Ecto neural progenitor cell (in vitro differentiated cells): ENCODE measurements at regions not wholly inside any gene's neighbourhood (a gene's known extent, or its start where the extent isn't known, plus 50 kb on each side); places are given as distances from the start of the nearest gene placed in this dataset.
A peak's percentile ranks its signal among the peaks of the same experiment; 100 is the strongest.

Experiments used
- DNase-seq: peaks from one replicate; pipeline ENCODE4 v3.0.0-alpha.2; 2018; ENCODE audit warnings: low spot score

GRCh38 chr2:199707593-199708185 is 143.3 kb downstream of the FTCDNL1 start:
- no peak for DNase-seq

GRCh38 chr2:199705538-199705937 is 145.5 kb downstream of the FTCDNL1 start:
- DNase-seq, result no peak

DNA sequence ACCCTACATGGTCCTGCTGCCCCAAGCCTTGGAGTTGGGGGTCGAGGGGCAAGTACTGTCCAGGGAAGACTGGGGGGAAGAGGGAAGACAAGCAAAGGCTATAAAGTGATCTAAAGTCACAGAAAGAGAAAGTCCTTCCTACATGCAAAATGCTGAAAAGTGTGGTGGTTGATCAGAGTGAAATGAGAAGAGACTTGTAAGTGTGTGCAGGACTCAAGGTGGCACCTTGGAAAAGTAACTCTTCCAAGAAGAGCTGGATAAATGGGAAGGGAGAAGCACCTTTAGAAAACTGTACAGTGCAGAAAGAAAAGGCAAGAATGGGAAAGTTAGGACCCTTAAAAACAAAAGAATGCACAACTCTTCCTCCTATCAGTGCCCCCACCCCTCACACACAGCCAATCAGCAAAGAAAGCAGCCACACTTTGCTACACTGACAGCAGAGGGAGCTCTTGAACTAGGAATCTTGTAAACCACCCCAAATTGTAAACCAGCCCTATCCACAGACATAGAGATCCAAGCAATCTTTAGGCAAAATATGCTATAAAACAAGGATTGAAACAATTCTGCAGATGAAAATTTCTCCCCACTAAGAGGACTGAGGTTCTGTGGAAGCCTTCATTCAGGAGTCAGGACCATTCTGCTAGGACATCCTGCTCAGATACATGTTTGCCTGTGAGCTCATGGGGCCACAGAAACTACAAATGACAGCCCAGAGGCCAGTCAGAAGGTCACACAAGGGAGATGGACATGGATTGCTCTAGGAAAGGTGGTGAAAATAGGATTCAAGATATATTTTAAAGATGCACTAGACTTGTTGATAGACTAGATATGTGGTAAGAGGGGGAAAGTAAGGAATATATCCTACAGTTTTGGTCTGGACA is 146.4 kb downstream of the FTCDNL1 start:
- DNase-seq, result no peak

DNA sequence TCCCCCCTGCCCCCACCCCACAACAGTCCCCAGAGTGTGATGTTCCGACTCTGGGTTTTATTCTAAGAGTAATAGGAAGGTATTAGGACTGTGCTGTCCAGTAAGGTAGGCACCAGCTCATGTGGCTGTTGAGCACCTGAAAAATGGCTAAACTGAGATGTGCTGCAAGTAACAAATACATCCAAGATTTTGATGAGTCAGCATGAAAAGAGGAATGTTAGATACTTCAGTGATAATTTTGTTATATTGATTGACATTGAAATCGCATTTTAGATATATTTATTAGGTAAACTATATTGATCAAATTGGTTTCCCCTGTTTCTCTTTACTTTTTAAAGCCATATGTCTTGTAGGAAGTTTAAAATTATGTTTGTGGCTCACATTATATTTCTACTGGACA is 147.8 kb downstream of the FTCDNL1 start:
- DNase-seq, result no peak

- DNase-seq, result no peak
Observed at GRCh38 chr2:199697469-199697868, 153.5 kb downstream of the FTCDNL1 start.

GRCh38 chr2:199696048-199696447 is 154.9 kb downstream of the FTCDNL1 start:
- no peak for DNase-seq

GRCh38 chr2:199693861-199694260 is 157.1 kb downstream of the FTCDNL1 start:
- DNase-seq, result no peak

GRCh38 chr2:199692489-199692888 is 158.5 kb downstream of the FTCDNL1 start:
- no peak for DNase-seq

DNA sequence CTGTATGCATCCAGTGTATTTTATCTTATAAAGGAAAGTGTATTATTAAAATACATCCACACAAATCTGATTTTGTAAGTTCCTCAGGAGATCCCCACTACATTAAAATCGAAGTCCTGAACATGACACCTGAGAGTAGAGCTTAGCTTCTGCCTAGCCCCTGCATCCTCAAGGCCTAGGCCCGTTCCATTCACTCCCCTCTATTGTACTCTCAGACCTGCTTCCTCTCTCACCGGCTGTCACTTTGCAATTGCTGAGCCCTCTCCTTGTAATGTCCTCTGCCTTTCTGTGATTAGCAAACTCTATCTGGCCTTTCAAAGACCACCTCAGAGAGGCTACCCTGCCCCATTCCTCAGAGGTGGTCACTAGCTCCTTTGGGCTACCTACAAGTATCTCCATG is 160.8 kb downstream of the FTCDNL1 start:
- DNase-seq, result no peak

DNA sequence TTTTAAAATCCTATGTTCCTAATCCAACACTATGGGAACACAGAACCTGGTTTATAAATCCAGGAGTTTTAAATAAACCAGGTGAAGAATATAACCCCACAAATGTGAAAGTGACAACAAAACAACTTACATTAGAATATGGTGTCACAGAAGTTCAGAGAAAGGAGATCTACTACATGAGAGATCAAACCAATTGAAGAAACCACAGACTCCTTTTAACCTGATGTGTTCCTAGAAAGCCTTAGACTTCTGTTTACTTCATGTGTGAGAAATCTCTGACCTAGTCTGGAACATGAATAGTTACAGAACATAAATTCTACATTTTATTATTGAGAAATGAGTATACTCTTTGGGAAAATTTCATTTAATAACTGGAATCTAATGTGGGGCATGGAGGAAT is 165.3 kb downstream of the FTCDNL1 start:
- no peak for DNase-seq

- DNase-seq, result no peak
Observed at GRCh38 chr2:199684832-199685231, 166.2 kb downstream of the FTCDNL1 start.

- no peak for DNase-seq
Observed at GRCh38 chr2:199684168-199684567, 166.8 kb downstream of the FTCDNL1 start.

- DNase-seq, result no peak
Observed at GRCh38 chr2:199682001-199682400, 169.0 kb downstream of the FTCDNL1 start.

DNA sequence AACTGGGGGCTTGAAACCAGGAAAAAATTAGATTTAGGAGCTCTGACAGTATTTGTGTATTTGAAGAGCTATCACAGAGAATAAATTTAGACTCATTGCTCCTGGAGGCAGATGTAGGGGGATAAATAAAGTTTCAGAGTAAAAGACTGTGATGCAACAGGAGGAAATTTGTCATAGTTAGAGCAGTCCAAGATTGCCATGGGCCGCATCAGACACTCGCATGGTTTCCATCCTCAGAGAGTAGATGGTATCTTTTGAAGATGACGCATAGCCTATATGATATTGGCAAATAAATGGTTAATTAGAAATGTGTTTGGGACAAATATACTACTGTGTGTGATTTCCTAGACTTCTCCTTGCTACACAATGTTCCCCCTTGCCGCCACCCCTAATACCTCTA is 170.5 kb downstream of the FTCDNL1 start:
- no peak for DNase-seq

DNA sequence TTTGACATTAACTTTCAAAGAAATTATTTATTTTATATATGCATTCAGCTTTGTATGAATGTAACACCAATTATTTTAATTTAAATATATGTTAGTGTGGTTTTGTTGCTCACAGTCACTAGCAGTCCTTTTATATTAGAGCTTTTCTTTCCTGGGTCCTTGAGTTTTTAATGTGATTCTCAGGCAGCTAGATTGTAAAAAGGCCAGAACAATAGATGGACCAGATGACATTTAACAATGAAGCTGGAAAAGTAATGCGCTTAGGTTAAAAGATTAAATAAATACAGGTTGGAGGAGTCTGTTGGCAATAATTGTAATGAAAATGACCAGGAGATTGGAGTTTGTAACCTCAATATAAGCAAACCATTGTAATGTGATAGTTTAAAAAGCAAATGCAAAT is 171.1 kb downstream of the FTCDNL1 start:
- no peak for DNase-seq

GRCh38 chr2:199677881-199678280 is 173.1 kb downstream of the FTCDNL1 start:
- DNase-seq, result no peak

- no peak for DNase-seq
Observed at GRCh38 chr2:199668645-199669044, 182.3 kb downstream of the FTCDNL1 start.

- DNase-seq, result no peak
Observed at GRCh38 chr2:199663157-199663556, 187.8 kb downstream of the FTCDNL1 start.

DNA sequence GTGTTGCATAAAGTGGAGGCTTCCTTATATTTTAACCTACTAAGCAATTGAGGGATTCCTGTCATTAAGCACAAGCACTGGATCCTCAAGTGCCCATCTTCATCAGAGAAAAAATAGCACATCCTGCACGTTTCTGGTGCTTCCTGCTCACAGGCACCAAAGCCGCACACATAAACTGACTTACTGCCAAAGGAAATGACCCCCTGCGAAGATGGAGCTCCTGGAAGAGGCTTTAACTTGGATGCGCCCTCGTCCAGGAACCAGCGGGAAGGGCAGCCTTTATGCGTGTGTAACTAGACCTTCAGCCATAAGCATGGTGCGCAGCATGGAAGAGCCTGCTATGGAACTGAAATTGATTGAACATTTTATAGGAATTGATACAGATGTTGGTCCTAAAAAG is 188.7 kb downstream of the FTCDNL1 start:
- no peak for DNase-seq

DNA sequence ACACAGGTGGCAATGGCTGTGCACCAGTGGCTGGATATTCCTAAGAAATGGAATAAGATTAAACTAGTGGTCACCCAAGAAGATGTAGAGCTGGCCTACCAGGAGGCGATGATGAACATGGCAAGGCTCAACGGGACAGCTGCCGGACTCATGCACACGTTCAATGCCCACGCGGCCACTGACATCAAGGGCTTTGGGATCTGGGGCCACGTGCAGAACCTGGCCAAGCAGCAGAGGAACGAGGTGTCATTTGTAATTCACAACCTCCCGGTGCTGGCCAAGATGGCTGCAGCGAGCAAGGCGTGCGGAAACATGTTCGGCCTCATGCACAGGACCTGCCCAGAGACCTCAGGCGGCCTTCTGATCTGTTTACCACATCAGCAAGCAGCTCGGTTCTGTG is 190.8 kb downstream of the FTCDNL1 start:
- no peak for DNase-seq

GRCh38 chr2:199659207-199659606 is 191.8 kb downstream of the FTCDNL1 start:
- peak; percentile 85 for DNase-seq

GRCh38 chr2:199646439-199646838 is 188.7 kb upstream of the SATB2 start:
- no peak for DNase-seq

- DNase-seq, result no peak
Observed at GRCh38 chr2:199631129-199631528, 173.4 kb upstream of the SATB2 start.

GRCh38 chr2:199629301-199629700 is 171.6 kb upstream of the SATB2 start:
- no peak for DNase-seq
